AG09309 (cell line): ENCODE measurements at regions not wholly inside any gene's neighbourhood (a gene's known extent, or its start where the extent isn't known, plus 50 kb on each side); places are given as distances from the start of the nearest gene placed in this dataset.

Source experiments
- DNase-seq: peaks from one replicate; pipeline ENCODE4 v3.0.0-alpha.2; 2010; ENCODE audit warnings: low read depth
- H3K4me3 ChIP-seq: 2 replicates; pipeline ENCODE4 v1.5.1; 2011; ENCODE audit warnings: mild to moderate bottlenecking, low read depth, low read length, moderate library complexity; ENCODE audit not compliant: control insufficient read depth
- TF ChIP-seq, protein P1 (sequence below): IDR thresholded peaks from 2 replicates; pipeline ENCODE4 v1.5.1; 2011; ENCODE audit warnings: mild to moderate bottlenecking, low read depth, low read length, inconsistent platforms; ENCODE audit not compliant: insufficient read depth, control insufficient read depth; ENCODE audit errors: missing control alignments

DNA sequence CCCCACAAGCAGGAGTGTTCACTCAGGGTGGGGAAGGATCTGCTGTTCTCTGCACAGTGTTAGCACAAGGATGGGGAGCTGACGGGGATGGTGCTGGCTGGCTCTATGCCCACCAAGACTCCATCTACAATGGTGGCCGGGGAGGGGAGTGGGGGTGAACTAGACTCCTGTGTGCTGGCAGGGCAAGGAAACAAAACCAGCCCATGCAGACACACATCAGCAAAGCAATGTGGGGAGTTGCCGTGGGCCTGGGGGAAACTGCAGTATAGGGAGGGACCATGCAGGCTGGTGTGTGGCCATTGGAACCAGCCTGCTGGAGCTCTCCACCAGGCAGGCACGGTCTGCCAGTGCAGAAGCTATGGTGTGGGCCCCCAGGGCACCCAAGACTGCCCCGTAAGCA lies 195.1 kb downstream of the PWWP3B start:
- no peak overlapping the region for H3K4me3 ChIP-seq
- no peak for DNase-seq
- TF ChIP-seq, protein P1, sequence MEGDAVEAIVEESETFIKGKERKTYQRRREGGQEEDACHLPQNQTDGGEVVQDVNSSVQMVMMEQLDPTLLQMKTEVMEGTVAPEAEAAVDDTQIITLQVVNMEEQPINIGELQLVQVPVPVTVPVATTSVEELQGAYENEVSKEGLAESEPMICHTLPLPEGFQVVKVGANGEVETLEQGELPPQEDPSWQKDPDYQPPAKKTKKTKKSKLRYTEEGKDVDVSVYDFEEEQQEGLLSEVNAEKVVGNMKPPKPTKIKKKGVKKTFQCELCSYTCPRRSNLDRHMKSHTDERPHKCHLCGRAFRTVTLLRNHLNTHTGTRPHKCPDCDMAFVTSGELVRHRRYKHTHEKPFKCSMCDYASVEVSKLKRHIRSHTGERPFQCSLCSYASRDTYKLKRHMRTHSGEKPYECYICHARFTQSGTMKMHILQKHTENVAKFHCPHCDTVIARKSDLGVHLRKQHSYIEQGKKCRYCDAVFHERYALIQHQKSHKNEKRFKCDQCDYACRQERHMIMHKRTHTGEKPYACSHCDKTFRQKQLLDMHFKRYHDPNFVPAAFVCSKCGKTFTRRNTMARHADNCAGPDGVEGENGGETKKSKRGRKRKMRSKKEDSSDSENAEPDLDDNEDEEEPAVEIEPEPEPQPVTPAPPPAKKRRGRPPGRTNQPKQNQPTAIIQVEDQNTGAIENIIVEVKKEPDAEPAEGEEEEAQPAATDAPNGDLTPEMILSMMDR, result no peak

DNA sequence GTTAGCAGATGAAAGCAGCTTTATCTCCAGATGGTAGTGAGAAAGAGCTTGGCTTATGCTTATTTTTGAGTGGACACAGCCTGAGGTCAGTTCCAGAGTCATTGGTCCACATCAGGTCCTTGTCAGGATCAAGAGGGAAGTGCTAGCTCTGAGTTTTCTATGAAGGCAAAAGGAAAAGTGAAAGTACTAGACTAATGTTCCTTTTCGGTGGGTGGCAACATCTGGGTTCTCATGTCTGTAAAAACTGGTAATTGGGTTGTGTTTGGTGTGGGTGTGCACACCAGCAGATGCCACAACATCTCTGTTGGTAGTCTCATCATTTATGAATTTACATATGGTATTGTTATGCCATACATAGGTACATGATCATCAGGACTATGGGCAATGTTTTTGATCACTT lies 210.5 kb downstream of the PWWP3B start:
- TF ChIP-seq, protein P1, result no peak
- DNase-seq, result no peak
- H3K4me3 ChIP-seq, result no peak overlapping the region

DNA sequence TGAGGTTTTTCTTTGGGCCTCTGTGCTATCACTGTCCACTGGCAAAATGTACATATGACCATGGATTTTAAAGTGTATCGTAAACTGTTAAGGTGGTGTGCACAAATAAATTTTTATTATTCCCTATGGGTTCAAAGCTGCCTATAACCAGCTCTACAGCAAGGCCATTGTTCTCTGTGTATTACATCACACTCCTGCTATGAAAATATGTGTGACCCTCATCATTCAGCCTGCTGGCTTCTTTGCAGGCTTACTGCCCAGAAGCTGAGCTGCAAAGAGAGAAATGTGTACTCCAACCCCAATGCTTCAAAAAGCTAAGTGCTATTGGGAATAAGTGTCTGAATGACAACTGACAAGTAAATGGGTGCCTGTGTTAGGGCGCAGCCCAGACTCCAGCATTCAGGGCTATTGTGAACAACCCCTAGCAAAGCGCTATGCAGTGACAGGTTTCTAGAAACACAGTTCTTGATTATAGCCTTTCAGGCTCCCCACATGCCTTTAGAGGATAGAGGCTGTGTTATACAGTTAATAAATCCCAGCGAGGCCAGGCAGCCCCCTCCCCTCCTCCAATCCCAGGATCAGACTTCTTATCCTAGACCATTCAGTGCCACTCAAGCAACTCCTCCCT lies 220.4 kb upstream of the RADX start:
- DNase-seq, result no peak
- TF ChIP-seq, protein P1, result no peak
- no peak overlapping the region for H3K4me3 ChIP-seq

DNA sequence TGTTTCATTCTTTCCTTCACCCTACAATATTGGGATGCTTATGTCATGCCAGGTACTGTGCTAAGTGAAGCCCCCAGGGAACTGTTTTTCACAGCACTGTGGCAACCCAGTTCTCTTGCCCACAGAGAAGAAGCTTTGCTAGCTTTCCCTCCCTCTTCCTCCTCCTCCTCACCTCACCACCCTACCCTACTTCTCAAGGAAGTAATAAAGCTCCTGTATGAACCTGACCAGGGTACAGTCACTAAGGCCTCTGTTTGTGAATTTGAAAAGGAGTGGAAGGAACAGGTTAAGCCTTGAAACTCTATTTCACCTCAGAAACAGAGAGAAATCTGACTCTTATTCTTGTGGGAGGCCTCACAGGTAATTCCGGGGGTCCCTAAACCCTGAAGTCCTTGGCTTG lies 219.4 kb upstream of the RADX start:
- TF ChIP-seq, protein P1, result no peak
- DNase-seq, result no peak
- H3K4me3 ChIP-seq, result no peak overlapping the region

DNA sequence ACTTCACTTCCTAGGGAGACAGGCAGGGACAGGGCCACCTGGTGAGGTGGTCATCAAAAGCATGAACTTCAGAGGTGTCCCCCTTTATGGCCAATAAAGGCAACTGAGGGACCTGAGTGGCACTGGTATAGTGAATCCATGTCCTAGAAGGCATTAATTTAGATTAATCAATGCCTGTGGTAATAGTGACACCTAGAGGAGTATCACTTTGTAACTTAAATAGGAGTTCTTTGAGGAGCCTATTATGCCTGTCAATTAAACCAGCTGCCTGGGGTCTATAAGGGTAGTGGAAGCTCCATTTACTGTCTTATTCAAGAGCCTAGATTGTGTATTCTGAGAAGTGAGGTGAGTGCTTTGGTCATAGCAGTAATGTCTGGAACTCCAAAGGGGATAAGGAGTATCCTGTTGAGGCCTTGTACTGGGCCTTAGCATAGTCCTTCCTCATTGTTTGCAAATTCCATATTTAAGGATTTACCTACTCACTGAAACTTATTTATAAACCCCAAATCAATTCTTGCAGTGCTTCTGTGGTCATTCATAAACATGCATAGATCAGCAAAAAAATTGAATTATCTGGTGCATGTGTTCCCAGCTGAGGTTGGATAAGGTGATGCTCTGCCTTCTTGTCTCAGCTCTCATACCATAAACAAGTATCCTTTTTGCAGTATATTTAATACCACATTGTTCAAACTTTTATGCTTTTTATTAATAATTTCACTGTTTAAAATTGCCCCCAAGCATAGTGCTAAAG lies 213.8 kb upstream of the RADX start:
- DNase-seq, result no peak
- TF ChIP-seq, protein P1, result no peak
- no peak overlapping the region for H3K4me3 ChIP-seq

DNA sequence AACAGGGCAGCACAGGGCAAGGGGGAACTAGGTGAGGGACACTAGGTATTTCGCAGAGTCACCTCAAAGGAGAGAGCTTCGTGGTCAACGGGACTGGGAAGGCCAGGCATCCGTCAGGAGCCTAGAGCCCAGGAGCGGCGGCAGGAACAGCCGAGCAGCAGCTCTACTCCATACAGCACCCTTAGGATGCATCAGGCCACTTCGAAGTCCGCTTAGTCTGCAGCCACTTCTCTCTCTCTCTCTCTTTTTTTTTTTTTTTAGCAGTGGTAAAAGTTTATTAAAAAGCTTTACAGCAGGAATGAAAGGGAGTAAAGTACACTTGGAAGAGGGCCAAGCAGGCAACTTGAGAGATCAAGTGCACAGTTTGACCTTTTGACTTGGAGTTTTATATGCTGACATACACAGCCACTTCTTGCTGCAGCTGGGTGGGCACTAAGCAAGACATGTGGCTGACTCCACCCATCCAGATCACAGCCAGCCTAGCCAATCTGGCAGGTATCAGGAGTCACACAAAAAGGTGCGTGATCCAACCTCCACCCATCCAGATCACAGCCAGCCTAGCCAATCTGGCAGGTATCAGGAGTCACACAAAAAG lies 209.7 kb upstream of the RADX start:
- no peak overlapping the region for H3K4me3 ChIP-seq
- TF ChIP-seq, protein P1, result no peak
- DNase-seq, result no peak
